ENCODE measurements at regions not wholly inside any gene's neighbourhood (a gene's known extent, or its start where the extent isn't known, plus 50 kb on each side); places are given as distances from the start of the nearest gene placed in this dataset.

DNA sequence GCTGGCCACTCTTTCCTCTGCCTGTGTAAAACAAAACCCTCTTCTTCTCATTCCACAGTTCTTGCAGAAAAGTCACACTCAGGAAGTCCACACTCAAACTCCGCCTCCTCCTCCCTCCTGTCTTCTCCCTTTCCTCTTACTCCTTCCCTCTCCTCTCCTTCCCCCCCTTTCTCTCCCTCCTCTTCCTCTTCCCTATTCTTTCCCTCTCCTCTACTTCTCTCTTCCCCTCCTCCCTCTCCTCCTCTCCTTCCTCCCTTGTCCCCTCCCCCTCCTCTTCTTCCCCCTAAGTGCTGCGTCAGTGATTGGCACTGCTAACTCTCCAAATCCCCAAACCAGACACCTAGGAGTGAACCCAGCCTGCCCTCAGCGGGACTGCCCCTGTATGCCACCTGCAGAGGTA, 67.0 kb downstream of the ZNF467 start:
- no peak overlapping the region for H3K23ac ChIP-seq (ENCODE audit: insufficient read length)
- POLR2A ChIA-PET (ENCODE audit: partially characterized antibody) = no interaction called here
- H3K56ac ChIP-seq (replicated peaks; ENCODE audit: insufficient read length, low read depth, low read length) = no peak overlapping the region
- H3K14ac ChIP-seq (ENCODE audit: insufficient read length) = no peak overlapping the region
- H3K9me3 ChIP-seq (ENCODE audit: insufficient read depth in 2 of 2, low read depth in 1 of 2, low read length in 1 of 2) = peaks cover 2 to 4% of the 10 kb centered on the region in 2 experiments; a peak in 2 of 4 replicates
- CTCF ChIA-PET (ENCODE audit: partially characterized antibody) = interaction anchor here (0.8 to 4.1 kb wide), 4 partner anchors 8 to 81 kb away, joined by 3 to 44 read pairs (median 5); no protein-coding TSS in a partner anchor
- peaks cover 0 to 6% (median 2%) of the 10 kb centered on the region in 4 experiments; a peak in 2 of 7 replicates for H3K4me1 ChIP-seq (replicated peaks in 1 of 4; ENCODE audit: control insufficient read depth in 3 of 4, insufficient read depth in 4 of 4, low read length in 3 of 4)
- peak overlapping the region in 1 of 2 experiments; percentile 17; a peak in 1 of 4 replicates for H3K4me2 ChIP-seq (ENCODE audit: insufficient read depth in 1 of 2, low read depth in 2 of 2, low read length in 2 of 2)
- H4K91ac ChIP-seq (replicated peaks; ENCODE audit: insufficient read length, low read length) = no peak overlapping the region
- WGBS, 2 experiments (ENCODE audit: extremely low coverage in 1 of 2, insufficient coverage in 1 of 2, insufficient read length in 1 of 2, insufficient replicate concordance in 2 of 2, low coverage in 1 of 2, low lambda C conversion rate in 2 of 2, missing lambda C conversion rate in 1 of 2) = 70% methylated on average over 3 of the region's 3 CpGs; no CpG with 5 or more reads in 1 of the 2 experiments
- H4K20me1 ChIP-seq (replicated peaks in 1 of 2; ENCODE audit: control insufficient read depth in 1 of 2, insufficient read depth in 2 of 2, low read length in 2 of 2) = no peaks in the 10 kb centered on the region
- H3K23me2 ChIP-seq (ENCODE audit: low read depth, low read length) = peaks cover 2% of the 10 kb centered on the region; the same call in 1 of the 2 replicates
- no peak overlapping the region for H3K4ac ChIP-seq (replicated peaks; ENCODE audit: insufficient read length, low read depth, low read length)
- no peak overlapping the region for H4K8ac ChIP-seq (ENCODE audit: extremely low read depth, insufficient read depth, low read length)
- H2BK120ac ChIP-seq (replicated peaks; ENCODE audit: low read depth, low read length) = no peak overlapping the region
- DNase-seq (ENCODE audit: low read depth in 1 of 2, low spot score in 2 of 2) (no peak), FAIRE-seq (no peak)
- 0 out of 2 replicates have a peak overlapping the region, but pooled peaks have one; percentile 10 for H2BK20ac ChIP-seq (ENCODE audit: low read length)
- H2BK12ac ChIP-seq (ENCODE audit: low read depth, low read length) = no peak overlapping the region
- H3K27me3 ChIP-seq (replicated peaks in 1 of 4; ENCODE audit: control insufficient read depth in 3 of 4, extremely low read depth in 1 of 4, insufficient read depth in 3 of 4, low read length in 3 of 4) = no peaks in the 10 kb centered on the region
- H2AFZ ChIP-seq (ENCODE audit: low read length) = no peak overlapping the region
- H3K9ac ChIP-seq (replicated peaks in 1 of 4; ENCODE audit: extremely low read depth in 1 of 4, low read depth in 3 of 4, low read length in 3 of 4) = no peak overlapping the region
- no peak overlapping the region for H4K5ac ChIP-seq (ENCODE audit: insufficient read length, low read depth, low read length)
- no peak overlapping the region for H3K27ac ChIP-seq (ENCODE audit: low read depth, low read length)
- no peak overlapping the region for H2BK15ac ChIP-seq (ENCODE audit: low read length)
- no peak overlapping the region for H2BK5ac ChIP-seq (ENCODE audit: low read depth, low read length)
- H2AK5ac ChIP-seq (ENCODE audit: low read depth, low read length) = no peak overlapping the region
- H3K79me2 ChIP-seq (ENCODE audit: control insufficient read depth in 1 of 2, insufficient read depth in 2 of 2, low read length in 2 of 2) = no peaks in the 10 kb centered on the region
- H3K36me3 ChIP-seq (ENCODE audit: control insufficient read depth in 2 of 4, insufficient read depth in 4 of 4, low read length in 3 of 4) = no peaks in the 10 kb centered on the region
- no peak overlapping the region for H3K4me3 ChIP-seq (ENCODE audit: extremely low read depth in 1 of 4, insufficient read depth in 2 of 4, low read depth in 3 of 4, low read length in 4 of 4)
- no peak overlapping the region; the same call in 1 of the 2 replicates for H3K18ac ChIP-seq (ENCODE audit: extremely low read depth, low read length)
- no peaks in the 10 kb centered on the region for H3K79me1 ChIP-seq (ENCODE audit: low read depth, low read length)
- TF ChIP-seq RXRA (IDR thresholded peaks at IDR 0.05; ENCODE audit: insufficient read depth, low read depth, low read length) (no peak), CBX5 (IDR thresholded peaks at IDR 0.05; ENCODE audit: low read depth, low read length) (no peak), SP2 (IDR thresholded peaks at IDR 0.05; ENCODE audit: low read length) (no peak), SP1 (IDR thresholded peaks at IDR 0.05; ENCODE audit: low read depth, low read length) (no peak), KDM5A (IDR thresholded peaks at IDR 0.05; ENCODE audit: low read length) (no peak), FOSL1 (IDR thresholded peaks at IDR 0.05; ENCODE audit: insufficient read depth, low read depth, low read length) (no peak), HDAC6 (IDR thresholded peaks at IDR 0.05; ENCODE audit: low read depth, low read length) (no peak), CBX8 (IDR thresholded peaks at IDR 0.05; ENCODE audit: borderline replicate concordance, low read depth, low read length) (no peak), SP4 (IDR thresholded peaks at IDR 0.05; ENCODE audit: low read length) (no peak), EZH2 (IDR thresholded peaks at IDR 0.05; ENCODE audit: low read depth, low read length, severe bottlenecking) (no peak), SIN3A (conservative IDR thresholded peaks at IDR 0.05 in 1 of 2, IDR thresholded peaks at IDR 0.05 in 1 of 2; ENCODE audit: low read depth in 1 of 2, low read length in 2 of 2) (no peak), CHD2 (IDR thresholded peaks at IDR 0.05; ENCODE audit: low read length) (no peak)
- TF ChIP-seq, protein P1, sequence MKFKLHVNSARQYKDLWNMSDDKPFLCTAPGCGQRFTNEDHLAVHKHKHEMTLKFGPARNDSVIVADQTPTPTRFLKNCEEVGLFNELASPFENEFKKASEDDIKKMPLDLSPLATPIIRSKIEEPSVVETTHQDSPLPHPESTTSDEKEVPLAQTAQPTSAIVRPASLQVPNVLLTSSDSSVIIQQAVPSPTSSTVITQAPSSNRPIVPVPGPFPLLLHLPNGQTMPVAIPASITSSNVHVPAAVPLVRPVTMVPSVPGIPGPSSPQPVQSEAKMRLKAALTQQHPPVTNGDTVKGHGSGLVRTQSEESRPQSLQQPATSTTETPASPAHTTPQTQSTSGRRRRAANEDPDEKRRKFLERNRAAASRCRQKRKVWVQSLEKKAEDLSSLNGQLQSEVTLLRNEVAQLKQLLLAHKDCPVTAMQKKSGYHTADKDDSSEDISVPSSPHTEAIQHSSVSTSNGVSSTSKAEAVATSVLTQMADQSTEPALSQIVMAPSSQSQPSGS (IDR thresholded peaks at IDR 0.05; ENCODE audit: low read length) = no peak

Data from H1 (cell line).